NCI-H1417 (cell line): ENCODE measurements at regions not wholly inside any gene's neighbourhood (a gene's known extent, or its start where the extent isn't known, plus 50 kb on each side); places are given as distances from the start of the nearest gene placed in this dataset.
"Not testable (repeated sequence)": the region's sequence is repeated elsewhere in the genome, so short reads cannot be mapped to it uniquely, and the experiment has no call there.

Experiments used
- DNase-seq, 3 experiments: peaks; one replicate each; lab custom pipeline; 2025; lab: John Stamatoyannopoulos, UW

- no peak for DNase-seq
Observed at GRCh38 chr11:92605667-92606066, 363.8 kb upstream of the MTNR1B start.

- DNase-seq: no peak
Observed at GRCh38 chr11:92607969-92608722, 361.3 kb upstream of the MTNR1B start.

- no peak for DNase-seq
Observed at GRCh38 chr11:92611157-92611556, 358.3 kb upstream of the MTNR1B start.

- not testable (repeated sequence) for DNase-seq
Observed at GRCh38 chr11:92618020-92618419, 351.4 kb upstream of the MTNR1B start.

- DNase-seq: no peak
Observed at GRCh38 chr11:92623055-92623454, 346.4 kb upstream of the MTNR1B start.

GRCh38 chr11:92625894-92626293 lies 343.6 kb upstream of the MTNR1B start:
- DNase-seq: no peak

GRCh38 chr11:92626624-92627023 lies 342.8 kb upstream of the MTNR1B start:
- no peak for DNase-seq

- DNase-seq: no peak
Observed at GRCh38 chr11:92627615-92628256, 341.7 kb upstream of the MTNR1B start.

GRCh38 chr11:92628401-92629292 lies 340.8 kb upstream of the MTNR1B start:
- DNase-seq: peak; percentile 51 to 95 (median 72)

- DNase-seq: no peak
Observed at GRCh38 chr11:92632495-92632894, 337.0 kb upstream of the MTNR1B start.

- no peak for DNase-seq
Observed at GRCh38 chr11:92633820-92634219, 335.6 kb upstream of the MTNR1B start.

GRCh38 chr11:92636543-92637188 lies 332.8 kb upstream of the MTNR1B start:
- no peak for DNase-seq

GRCh38 chr11:92638678-92639077 lies 330.8 kb upstream of the MTNR1B start:
- DNase-seq: no peak

- DNase-seq: no peak
Observed at GRCh38 chr11:92642177-92642931, 327.1 kb upstream of the MTNR1B start.

- no peak for DNase-seq
Observed at GRCh38 chr11:92643827-92644226, 325.6 kb upstream of the MTNR1B start.

- DNase-seq: peak in 2 of 3 experiments; percentile 68 to 94
Observed at GRCh38 chr11:92644595-92645445, 324.6 kb upstream of the MTNR1B start.

GRCh38 chr11:92651159-92651558 lies 318.3 kb upstream of the MTNR1B start:
- DNase-seq: no peak

GRCh38 chr11:92653454-92653853 lies 316.0 kb upstream of the MTNR1B start:
- no peak for DNase-seq

- DNase-seq: no peak
Observed at GRCh38 chr11:92656783-92657182, 312.7 kb upstream of the MTNR1B start.

- DNase-seq: no peak
Observed at GRCh38 chr11:92657226-92657625, 312.2 kb upstream of the MTNR1B start.
